ENCODE measurements at regions not wholly inside any gene's neighbourhood (a gene's known extent, or its start where the extent isn't known, plus 50 kb on each side); places are given as distances from the start of the nearest gene placed in this dataset.

- WGBS (ENCODE audit: low lambda C conversion rate, missing lambda C conversion rate) = 71% methylated on average over 2 of the region's 2 CpGs
- Histone ChIP-seq H3K4me3 (no peak overlapping the region), H3K36me3 (replicated peaks; ENCODE audit: insufficient read depth, low read depth) (no peaks in the 10 kb centered on the region), H2AFZ (no peak overlapping the region), H3K4me1 (ENCODE audit: insufficient read depth) (no peaks in the 10 kb centered on the region), H3K9me3 (ENCODE audit: low read depth) (no peaks in the 10 kb centered on the region), H3K9me2 (replicated peaks; ENCODE audit: insufficient read depth) (no peaks in the 10 kb centered on the region), H4K20me1 (ENCODE audit: insufficient read depth, poor library complexity, severe bottlenecking) (no peaks in the 10 kb centered on the region), H3K79me2 (no peaks in the 10 kb centered on the region), H3K4me2 (no peak overlapping the region), H3K27me3 (no peaks in the 10 kb centered on the region), H3K27ac (no peak overlapping the region)
- TF ChIP-seq, protein P1, sequence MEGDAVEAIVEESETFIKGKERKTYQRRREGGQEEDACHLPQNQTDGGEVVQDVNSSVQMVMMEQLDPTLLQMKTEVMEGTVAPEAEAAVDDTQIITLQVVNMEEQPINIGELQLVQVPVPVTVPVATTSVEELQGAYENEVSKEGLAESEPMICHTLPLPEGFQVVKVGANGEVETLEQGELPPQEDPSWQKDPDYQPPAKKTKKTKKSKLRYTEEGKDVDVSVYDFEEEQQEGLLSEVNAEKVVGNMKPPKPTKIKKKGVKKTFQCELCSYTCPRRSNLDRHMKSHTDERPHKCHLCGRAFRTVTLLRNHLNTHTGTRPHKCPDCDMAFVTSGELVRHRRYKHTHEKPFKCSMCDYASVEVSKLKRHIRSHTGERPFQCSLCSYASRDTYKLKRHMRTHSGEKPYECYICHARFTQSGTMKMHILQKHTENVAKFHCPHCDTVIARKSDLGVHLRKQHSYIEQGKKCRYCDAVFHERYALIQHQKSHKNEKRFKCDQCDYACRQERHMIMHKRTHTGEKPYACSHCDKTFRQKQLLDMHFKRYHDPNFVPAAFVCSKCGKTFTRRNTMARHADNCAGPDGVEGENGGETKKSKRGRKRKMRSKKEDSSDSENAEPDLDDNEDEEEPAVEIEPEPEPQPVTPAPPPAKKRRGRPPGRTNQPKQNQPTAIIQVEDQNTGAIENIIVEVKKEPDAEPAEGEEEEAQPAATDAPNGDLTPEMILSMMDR (IDR thresholded peaks at IDR 0.05; ENCODE audit: poor library complexity) = no peak
- no peak for TF ChIP-seq EZH2phosphoT487 (IDR thresholded peaks at IDR 0.05; ENCODE audit: low read depth, severe bottlenecking, unreplicated experiment)
- TF ChIP-seq EZH2 (IDR thresholded peaks at IDR 0.05; ENCODE audit: borderline replicate concordance) = no peak
- DNase-seq (ENCODE audit: low spot score) = no peak
These were observed 202.5 kb downstream of the DHX35 start for GRCh38 chr20:39164642-39165041.

GRCh38 chr20:39163993-39164392 lies 201.8 kb downstream of the DHX35 start:
- H3K9me2 ChIP-seq (replicated peaks; ENCODE audit: insufficient read depth) = no peaks in the 10 kb centered on the region
- no peak overlapping the region for H3K27ac ChIP-seq
- TF ChIP-seq EZH2phosphoT487 (IDR thresholded peaks at IDR 0.05; ENCODE audit: low read depth, severe bottlenecking, unreplicated experiment) (no peak), EZH2 (IDR thresholded peaks at IDR 0.05; ENCODE audit: borderline replicate concordance) (no peak)
- TF ChIP-seq, protein P1 (IDR thresholded peaks at IDR 0.05; ENCODE audit: poor library complexity) = no peak
- no peaks in the 10 kb centered on the region for H3K27me3 ChIP-seq
- H3K4me2 ChIP-seq = no peak overlapping the region
- H3K4me1 ChIP-seq (ENCODE audit: insufficient read depth) = no peaks in the 10 kb centered on the region
- DNase-seq (ENCODE audit: low spot score) = no peak
- no peaks in the 10 kb centered on the region for H3K79me2 ChIP-seq
- no peak overlapping the region for H3K4me3 ChIP-seq
- WGBS (ENCODE audit: low lambda C conversion rate, missing lambda C conversion rate) = 86% methylated on average over 1 of the region's 1 CpG
- H4K20me1 ChIP-seq (ENCODE audit: insufficient read depth, poor library complexity, severe bottlenecking) = no peaks in the 10 kb centered on the region
- H2AFZ ChIP-seq = no peak overlapping the region
- no peaks in the 10 kb centered on the region for H3K36me3 ChIP-seq (replicated peaks; ENCODE audit: insufficient read depth, low read depth)
- no peaks in the 10 kb centered on the region for H3K9me3 ChIP-seq (ENCODE audit: low read depth)

DNA sequence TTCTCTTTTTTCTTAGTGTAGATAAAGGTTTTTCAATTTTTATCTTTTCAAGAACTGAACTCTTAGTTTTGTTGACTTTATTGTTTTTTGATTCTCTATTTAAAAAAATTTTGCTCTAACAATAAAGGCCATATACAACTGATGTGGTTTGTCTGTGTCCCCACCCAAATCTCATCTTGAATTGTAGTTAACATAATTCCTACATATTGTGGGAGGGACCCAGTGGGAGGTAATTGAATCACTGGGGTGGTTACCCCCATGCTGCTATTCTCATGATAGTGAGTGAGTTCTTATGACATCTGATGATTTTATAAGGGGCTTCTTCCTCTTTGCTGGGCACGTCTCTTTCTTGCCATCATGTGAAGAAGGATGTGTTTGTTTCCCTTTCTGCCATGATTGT lies 199.8 kb downstream of the DHX35 start:
- Histone ChIP-seq H3K79me2 (no peaks in the 10 kb centered on the region), H3K4me2 (no peak overlapping the region), H3K4me3 (no peak overlapping the region), H4K20me1 (ENCODE audit: insufficient read depth, poor library complexity, severe bottlenecking) (no peaks in the 10 kb centered on the region), H3K9me3 (ENCODE audit: low read depth) (no peaks in the 10 kb centered on the region), H3K4me1 (ENCODE audit: insufficient read depth) (no peaks in the 10 kb centered on the region), H3K27me3 (no peaks in the 10 kb centered on the region), H2AFZ (no peak overlapping the region), H3K9me2 (replicated peaks; ENCODE audit: insufficient read depth) (no peaks in the 10 kb centered on the region), H3K36me3 (replicated peaks; ENCODE audit: insufficient read depth, low read depth) (no peaks in the 10 kb centered on the region), H3K27ac (no peak overlapping the region)
- TF ChIP-seq, protein P1 (IDR thresholded peaks at IDR 0.05; ENCODE audit: poor library complexity) = no peak
- TF ChIP-seq EZH2phosphoT487 (IDR thresholded peaks at IDR 0.05; ENCODE audit: low read depth, severe bottlenecking, unreplicated experiment) (no peak), EZH2 (IDR thresholded peaks at IDR 0.05; ENCODE audit: borderline replicate concordance) (no peak)
- WGBS (ENCODE audit: low lambda C conversion rate, missing lambda C conversion rate) = 67% methylated on average over 1 of the region's 1 CpG
- no peak for DNase-seq (ENCODE audit: low spot score)

- 67% methylated on average over 12 of the region's 12 CpGs for WGBS (ENCODE audit: low lambda C conversion rate, missing lambda C conversion rate)
- Histone ChIP-seq H3K79me2 (no peaks in the 10 kb centered on the region), H3K27ac (no peak overlapping the region), H2AFZ (no peak overlapping the region), H4K20me1 (ENCODE audit: insufficient read depth, poor library complexity, severe bottlenecking) (no peaks in the 10 kb centered on the region), H3K4me3 (no peak overlapping the region), H3K4me1 (ENCODE audit: insufficient read depth) (no peaks in the 10 kb centered on the region), H3K27me3 (no peaks in the 10 kb centered on the region), H3K9me2 (replicated peaks; ENCODE audit: insufficient read depth) (no peaks in the 10 kb centered on the region), H3K9me3 (ENCODE audit: low read depth) (no peaks in the 10 kb centered on the region), H3K36me3 (replicated peaks; ENCODE audit: insufficient read depth, low read depth) (no peaks in the 10 kb centered on the region), H3K4me2 (no peak overlapping the region)
- TF ChIP-seq EZH2 (IDR thresholded peaks at IDR 0.05; ENCODE audit: borderline replicate concordance) = no peak
- no peak for TF ChIP-seq EZH2phosphoT487 (IDR thresholded peaks at IDR 0.05; ENCODE audit: low read depth, severe bottlenecking, unreplicated experiment)
- TF ChIP-seq, protein P1 (IDR thresholded peaks at IDR 0.05; ENCODE audit: poor library complexity) = no peak
- no peak for DNase-seq (ENCODE audit: low spot score)
These were observed 193.8 kb downstream of the DHX35 start for GRCh38 chr20:39155971-39156370.
